ENCODE measurements at regions not wholly inside any gene's neighbourhood (a gene's known extent, or its start where the extent isn't known, plus 50 kb on each side); places are given as distances from the start of the nearest gene placed in this dataset.

DNA sequence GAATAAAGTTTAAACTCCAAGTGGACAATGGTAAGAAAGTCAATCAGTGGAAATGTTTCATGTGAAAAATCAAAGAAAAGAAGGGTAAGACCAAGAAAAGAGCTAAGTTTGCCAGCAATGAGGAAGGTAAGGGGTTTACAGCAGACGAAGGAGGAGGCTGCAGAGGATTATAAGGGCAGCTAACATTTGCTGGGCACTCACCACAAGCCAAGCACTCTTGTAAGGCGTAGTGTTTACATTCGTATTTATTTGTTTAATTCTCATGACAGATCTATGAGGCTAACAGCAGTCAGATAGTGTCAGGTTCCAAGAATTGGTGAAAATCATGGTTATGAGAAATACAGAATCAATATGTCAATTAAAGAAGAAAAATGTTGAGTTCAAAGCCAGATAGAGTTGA, 75.2 kb upstream of the NGF start:
- no peak for DNase-seq (ENCODE audit: low spot score)

DNA sequence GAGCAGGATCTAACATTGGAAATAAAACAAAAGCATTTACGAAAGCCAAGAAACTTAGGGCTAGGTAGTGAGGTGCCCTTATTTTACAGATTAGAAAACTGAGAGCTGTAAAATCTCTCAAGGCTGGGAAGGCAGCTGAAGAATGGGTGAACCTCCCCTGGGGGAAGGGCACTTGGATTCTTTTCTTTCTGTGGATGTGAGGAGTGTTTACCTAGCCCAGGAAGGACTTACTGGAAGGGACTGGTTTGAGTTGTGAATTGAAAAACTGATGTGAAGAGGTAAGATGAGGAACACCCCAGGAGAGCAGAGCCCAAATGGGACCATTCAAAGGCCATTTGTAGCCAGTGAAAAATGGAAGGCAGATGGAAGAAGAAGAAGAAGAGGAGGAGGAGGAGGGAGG, 74.7 kb upstream of the NGF start:
- DNase-seq (ENCODE audit: low spot score) = no peak

GRCh38 chr1:115412286-115412685, 74.2 kb upstream of the NGF start:
- DNase-seq (ENCODE audit: low spot score) = no peak

DNA sequence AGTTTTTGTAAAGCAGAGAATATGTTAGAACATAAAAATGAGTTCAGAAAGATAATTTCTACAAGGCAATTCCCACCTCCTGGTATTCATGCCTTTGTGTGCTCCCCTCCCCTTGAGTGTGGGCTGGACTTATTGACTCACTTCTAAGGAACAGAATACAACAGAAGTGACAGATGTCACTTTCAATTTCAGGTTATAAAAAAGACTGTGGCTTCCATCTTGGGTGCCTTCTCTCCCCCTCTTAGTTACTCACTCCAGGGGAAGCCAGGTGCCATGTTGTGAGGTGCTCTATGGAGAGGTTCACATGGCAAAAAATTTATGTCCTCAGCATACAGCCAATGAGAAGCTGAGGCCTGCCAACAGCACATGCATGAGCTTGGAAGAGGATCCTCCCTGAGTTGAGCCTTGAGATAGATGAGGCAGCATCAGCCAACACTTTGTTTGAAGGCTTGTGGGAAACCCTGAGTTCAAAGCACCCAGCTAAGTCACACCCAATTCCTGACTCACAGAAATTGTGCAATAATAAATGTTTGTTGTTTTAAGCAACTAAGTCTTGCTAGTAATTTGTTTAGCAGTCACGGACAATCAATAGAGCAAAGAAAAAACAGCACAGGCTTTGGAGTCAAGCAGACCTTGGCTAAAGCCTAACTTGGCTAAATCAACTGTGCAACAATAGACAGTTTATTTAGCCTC, 73.5 kb upstream of the NGF start:
- peak; percentile 34 for DNase-seq (ENCODE audit: low spot score)

GRCh38 chr1:115409094-115410015, 71.3 kb upstream of the NGF start:
- DNase-seq (ENCODE audit: low spot score) = no peak

DNA sequence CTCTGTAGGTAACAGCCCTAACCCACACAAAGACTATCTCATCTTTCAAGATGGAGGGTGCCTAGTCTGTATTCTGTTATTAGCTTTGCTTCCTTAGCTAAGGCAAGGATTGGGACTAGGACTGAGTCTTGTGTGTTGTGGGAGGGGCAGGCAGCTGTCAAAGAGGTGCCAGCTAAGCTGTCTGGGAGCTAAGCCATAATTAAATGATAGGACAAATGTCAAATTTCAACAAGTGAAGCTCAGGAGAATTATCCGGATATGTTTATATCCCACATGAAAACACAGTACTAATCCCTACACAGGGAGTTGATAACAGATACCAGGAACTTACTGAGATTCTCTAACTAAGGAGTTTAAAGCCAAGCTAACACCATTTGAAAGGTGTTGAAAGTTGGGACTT, 70.5 kb upstream of the NGF start:
- no peak for DNase-seq (ENCODE audit: low spot score)

GRCh38 chr1:115404911-115405310, 66.9 kb upstream of the NGF start:
- DNase-seq (ENCODE audit: low spot score) = no peak

GRCh38 chr1:115402753-115403184, 64.7 kb upstream of the NGF start:
- no peak for DNase-seq (ENCODE audit: low spot score)

- DNase-seq (ENCODE audit: low spot score) = no peak
Measured at GRCh38 chr1:115401676-115402075, 63.6 kb upstream of the NGF start.

- no peak for DNase-seq (ENCODE audit: low spot score)
Measured at GRCh38 chr1:115400891-115401290, 62.8 kb upstream of the NGF start.

DNA sequence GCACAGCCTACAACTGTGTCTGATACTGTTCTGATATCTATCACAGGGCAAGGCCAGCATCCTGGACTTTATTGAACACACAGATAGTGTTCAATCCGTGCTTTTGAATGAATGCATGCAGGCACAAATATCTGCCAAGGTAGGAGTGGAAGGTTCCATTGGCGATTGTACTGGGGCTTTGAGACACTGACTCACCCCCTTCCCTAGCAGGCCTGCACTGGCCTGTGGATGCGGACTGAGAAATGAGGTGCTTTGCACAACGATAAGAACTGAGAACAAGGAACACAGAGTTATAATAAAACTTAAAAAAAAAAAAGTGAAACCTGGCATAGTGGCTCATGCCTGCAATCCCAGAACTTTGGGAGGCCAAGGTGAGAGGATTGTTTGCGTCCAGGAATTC, 62.4 kb upstream of the NGF start:
- DNase-seq (ENCODE audit: low spot score) = no peak

- DNase-seq (ENCODE audit: low spot score) = no peak
Measured at GRCh38 chr1:115398745-115399144, 60.7 kb upstream of the NGF start.

All from GM03348 (cell line).